ENCODE measurements at regions not wholly inside any gene's neighbourhood (a gene's known extent, or its start where the extent isn't known, plus 50 kb on each side); places are given as distances from the start of the nearest gene placed in this dataset.

DNA sequence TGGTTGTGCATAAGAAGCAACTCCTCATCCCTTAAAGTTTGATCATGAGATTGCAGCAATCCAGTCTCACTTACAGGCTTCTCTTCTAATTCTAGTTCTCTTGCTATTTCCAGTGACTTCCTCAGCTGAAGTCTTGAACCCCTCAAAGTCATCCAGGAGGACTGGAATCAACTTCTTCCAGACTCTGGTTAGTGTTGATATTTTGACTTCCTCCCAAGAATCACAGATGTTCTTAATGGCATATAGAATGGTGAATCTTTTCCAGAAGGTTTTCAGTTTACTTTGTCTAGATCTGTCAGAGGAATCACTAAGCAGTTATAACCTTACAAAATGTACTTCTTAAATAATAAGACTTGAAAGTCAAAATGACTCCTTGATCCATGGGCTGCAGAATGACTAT lies 81.3 kb upstream of the UBL3 start:
- DNase-seq (ENCODE audit: low spot score), result no peak
- no peak for FAIRE-seq

GRCh38 chr13:29929062-29929847 lies 78.8 kb upstream of the UBL3 start:
- DNase-seq (ENCODE audit: low spot score) (no peak), FAIRE-seq (no peak)

DNA sequence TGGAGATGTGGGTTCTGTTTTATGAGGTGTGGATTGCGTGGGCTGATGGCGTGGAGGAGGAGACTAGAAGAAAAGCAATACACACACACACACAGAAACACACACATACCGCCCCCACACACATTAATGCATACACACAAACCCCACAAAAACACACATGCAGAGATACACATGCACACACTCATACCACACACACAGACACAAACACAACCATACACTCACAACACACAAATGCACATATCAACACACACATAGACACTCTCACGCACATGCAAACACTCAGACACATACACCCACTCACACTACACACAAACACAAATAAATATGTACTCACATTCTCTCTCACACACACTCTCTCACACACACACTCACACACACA lies 75.7 kb upstream of the UBL3 start:
- FAIRE-seq (no peak), DNase-seq (ENCODE audit: low spot score) (no peak)

DNA sequence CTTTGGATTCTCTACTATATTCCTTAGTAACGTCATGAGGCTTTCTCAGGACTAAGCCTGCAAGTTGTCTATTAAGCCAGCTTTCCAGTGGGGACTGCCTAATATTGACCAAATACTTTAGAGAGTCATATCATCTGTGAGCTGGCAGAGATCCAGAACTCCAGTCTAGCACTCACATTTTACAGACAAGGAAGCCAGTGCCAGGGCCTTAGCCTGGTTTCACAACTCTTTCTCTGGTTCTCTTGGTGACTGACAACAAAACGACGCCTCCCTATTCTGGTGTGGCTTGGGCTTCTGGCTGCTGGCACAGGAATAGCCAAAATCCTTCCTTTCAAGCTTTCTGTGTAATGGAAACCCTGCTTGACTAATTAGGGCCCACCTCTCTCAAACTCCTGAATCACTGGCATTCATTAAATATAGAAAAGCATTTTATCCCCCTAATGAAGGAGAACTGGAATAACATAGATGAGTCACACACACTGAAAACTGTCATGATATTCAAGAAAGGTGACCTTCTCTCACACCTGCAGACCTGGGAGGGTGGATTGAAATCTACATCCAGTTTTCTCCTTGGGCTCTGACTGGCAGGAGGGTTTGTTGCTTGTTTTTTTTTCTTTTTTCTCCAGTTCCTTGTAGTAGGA lies 75.2 kb upstream of the UBL3 start:
- DNase-seq (ENCODE audit: low spot score), result peak; percentile 45

DNA sequence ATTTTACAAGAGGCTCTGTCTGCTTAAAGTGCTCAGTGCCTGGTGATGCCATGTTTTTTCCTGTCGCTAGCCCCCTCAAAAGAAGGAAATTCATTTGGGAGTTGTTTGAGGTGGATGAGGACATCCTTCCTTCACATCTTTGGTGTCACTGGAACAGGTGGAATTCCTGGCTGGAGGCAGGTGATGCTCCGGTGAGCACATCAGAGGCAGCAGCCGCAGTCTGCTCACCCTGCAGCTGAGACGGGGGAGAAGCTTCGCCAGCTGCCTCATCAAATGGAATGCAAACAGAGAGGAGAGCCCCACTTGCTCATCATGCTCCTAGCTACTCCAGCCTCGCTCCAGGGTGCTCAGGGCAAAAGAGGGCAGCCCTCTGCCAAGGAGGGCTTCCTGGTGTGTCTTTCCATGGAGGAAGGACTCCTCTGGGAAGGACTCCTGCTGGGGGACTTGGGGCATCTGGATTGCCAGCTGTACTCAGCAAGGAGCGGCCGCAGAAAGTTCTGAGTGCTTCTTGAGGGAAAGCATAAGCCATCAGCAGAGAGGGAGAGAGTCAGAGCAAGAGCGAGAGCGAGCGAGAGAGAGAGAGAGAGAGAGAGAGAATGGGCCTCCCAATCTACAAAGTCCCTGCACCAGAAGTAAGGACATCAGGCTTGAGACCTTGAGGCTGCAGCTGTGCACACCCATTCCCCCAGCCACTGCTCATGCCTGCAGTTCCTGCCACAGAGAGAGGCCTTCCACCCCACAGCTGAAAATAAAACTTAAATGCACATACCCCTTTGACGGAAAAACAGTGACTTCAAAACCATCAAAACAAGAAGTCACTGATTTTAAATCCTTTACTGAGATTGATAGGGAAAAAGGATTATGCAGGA lies 74.3 kb upstream of the UBL3 start:
- no peak for FAIRE-seq
- DNase-seq (ENCODE audit: low spot score), result peak; percentile 18

More for the DNA sequence above, 75.2 kb upstream of the UBL3 start:
- FAIRE-seq, result no peak

- peak; percentile 87 for DNase-seq (ENCODE audit: low spot score)
- no peak for FAIRE-seq
Observed at GRCh38 chr13:29923554-29924481, 73.4 kb upstream of the UBL3 start.

GRCh38 chr13:29922896-29923295 lies 72.5 kb upstream of the UBL3 start:
- FAIRE-seq, result no peak
- DNase-seq (ENCODE audit: low spot score), result peak; percentile 26

DNA sequence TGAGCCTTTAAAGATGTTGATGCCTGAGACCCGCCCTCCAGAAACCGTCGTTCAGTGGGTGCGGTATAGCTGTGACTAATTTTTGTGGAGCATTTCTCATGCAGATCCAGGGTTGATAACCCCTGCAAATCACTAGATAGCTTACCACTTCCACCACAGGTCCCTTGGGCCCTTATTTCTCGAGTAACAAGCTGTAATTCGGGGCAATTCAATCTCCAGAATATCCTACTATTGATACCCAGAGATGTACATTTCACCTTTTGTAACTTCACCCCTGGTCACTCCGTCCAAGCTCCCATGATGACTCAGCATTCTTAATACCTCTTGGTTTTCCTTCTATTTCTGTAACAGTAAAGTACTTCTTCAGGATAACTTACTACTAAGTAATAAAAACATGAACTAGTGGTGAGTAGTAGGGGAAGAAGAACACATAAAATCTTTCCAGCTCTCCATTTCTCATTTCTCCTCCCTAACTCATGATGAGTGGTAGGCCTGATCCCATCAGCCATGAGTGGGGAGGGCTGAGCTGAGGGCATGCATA lies 71.9 kb upstream of the UBL3 start:
- FAIRE-seq, result no peak

GRCh38 chr13:29921542-29921941 lies 71.1 kb upstream of the UBL3 start:
- DNase-seq (ENCODE audit: low spot score), result no peak
- no peak for FAIRE-seq

More for the DNA sequence above, 71.9 kb upstream of the UBL3 start:
- no peak for DNase-seq (ENCODE audit: low spot score)

GRCh38 chr13:29920025-29920643 lies 69.7 kb upstream of the UBL3 start:
- no peak for FAIRE-seq
- DNase-seq (ENCODE audit: low spot score), result no peak

DNA sequence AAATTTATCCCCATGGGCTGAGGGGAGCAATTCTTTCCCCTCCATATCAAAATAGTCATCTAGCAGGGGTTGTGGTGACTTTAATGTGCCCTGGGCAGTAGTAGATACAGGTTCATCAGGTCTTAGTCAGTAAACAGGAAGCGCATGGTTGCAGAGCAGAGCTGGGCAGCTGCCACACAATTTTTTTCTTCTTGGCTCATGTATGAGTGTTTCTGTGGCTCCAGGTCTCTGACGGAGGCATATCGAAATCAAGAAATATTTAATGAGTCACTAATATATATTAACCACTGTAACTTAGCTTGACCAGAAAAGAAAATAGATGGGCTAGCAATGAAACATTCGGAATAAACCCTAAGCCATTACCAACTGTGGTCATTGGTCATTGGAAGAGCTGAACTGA lies 68.4 kb upstream of the UBL3 start:
- FAIRE-seq (no peak), DNase-seq (ENCODE audit: low spot score) (no peak)

- DNase-seq (ENCODE audit: low spot score) (no peak), FAIRE-seq (no peak)
Observed at GRCh38 chr13:29917650-29918049, 67.2 kb upstream of the UBL3 start.

DNA sequence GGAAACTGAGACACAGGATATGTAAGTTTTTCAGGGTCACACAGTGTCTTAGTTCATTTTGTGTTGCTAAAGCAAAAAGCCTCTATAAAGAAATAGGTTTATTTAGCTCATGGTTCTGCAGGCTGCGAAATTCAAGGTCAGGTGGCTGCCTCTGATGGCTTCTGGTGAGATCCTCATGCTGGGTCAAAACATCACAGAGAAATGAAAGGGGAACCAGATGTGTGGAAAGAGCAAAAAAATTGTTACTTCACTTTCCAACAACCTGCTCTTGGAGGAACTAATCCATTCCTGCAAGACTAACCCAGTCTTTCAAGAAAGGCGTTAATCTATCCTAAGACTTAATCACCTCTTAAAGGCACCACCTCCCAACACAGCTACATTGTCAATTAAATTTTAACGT lies 64.2 kb upstream of the UBL3 start:
- DNase-seq (ENCODE audit: low spot score) (no peak), FAIRE-seq (no peak)

DNA sequence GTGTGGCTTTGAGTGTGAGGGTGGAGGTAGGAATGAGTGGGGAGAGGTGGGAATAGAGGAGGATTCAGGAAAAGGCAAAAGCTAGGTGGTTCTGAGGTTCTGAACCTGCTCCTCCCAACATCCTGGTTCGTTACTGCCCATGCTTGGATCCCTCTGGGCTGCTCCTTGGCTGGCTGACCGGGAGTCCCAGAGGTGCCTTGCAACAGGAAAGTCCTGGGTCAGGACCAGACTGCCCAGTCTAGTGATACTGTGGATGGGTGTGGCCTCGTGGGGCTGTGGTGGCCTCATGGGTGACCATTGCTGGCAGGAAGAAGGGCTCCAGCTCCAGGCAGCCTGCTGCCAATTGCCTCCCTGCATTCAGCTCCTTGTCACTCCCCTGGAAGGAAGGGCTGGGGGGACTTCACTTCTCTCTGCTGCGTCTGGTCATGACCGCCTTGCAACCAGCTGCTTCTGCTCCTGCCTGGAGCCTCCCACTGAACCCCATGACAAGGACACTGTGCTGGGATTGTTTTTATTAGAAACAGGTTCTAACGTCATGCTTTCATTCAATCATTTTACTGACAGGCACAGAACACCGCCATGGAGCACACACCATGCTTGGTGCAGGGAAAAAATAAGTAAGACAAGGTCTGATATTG lies 61.5 kb upstream of the UBL3 start:
- no peak for FAIRE-seq

DNA sequence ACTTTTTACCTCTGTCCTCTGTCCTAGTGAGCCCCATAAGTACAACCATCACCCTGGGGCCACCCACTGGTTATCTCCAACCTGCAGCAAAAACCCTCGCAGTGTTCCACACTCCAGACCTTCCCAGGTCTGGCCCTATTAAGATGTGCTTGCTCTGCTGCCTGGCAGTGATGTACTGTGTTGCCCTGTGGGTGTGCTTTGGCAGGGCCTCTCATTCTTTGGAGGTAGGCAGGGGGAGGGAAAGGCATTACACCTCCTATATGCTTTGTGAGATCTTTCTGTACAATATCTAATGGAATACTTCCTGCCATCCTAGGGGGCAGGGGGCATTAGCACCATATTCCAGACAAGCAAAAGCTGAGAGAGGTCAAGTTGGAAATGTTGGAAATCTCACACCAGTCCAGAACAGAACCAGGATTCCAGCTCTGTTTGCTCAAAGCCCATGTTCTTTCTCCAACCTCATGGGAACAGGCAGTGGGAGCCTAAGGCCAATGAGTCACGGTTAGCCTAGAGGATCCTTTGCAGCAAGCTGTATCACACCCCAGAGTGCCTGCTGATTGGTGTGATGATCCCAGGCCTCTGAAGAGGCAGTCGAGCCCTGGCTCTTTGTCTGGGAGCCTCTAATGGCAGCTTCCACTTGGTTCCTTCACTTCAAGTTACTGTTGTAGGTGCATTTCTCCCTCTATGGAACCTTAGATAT lies 59.7 kb upstream of the UBL3 start:
- DNase-seq (ENCODE audit: low spot score) (no peak), FAIRE-seq (no peak)

More for the DNA sequence above, 61.5 kb upstream of the UBL3 start:
- DNase-seq (ENCODE audit: low spot score), result no peak

DNA sequence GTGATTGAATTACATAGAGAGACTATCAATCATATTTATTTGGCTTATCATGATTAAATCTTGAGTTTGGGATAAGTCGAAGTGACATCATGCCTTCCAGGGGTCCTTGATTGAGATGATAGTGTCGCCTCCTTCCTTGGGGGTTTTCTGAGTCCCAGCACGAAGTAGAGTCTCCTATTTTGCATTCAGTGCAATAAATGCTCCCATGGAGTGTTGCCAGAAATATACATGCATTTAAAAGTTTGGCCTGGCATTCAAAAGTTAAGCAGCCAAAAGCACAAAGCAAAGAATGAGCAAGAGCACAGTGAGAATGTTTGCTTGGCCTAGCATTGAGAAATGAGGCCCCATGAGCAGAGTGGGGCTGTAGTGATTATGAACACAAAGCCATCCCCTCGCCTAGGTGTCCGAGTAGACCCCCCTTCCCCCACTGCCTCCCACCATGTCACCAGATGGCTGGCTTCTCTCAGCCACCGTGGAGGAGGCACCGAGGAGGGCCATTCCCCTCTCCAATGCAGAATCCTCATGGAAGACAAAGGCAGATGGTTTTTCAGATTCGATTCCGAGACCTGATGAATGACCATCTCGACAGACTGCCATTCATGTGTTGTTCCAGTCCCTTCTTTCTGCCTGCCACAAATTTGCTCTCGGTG lies 58.8 kb upstream of the UBL3 start:
- DNase-seq (ENCODE audit: low spot score), result no peak
- FAIRE-seq, result no peak

GRCh38 chr13:29908416-29909080 lies 58.1 kb upstream of the UBL3 start:
- peak; percentile 38 for DNase-seq (ENCODE audit: low spot score)

GRCh38 chr13:29907670-29908069 lies 57.3 kb upstream of the UBL3 start:
- DNase-seq (ENCODE audit: low spot score) (no peak), FAIRE-seq (no peak)

More at GRCh38 chr13:29908416-29909080, 58.1 kb upstream of the UBL3 start:
- FAIRE-seq, result no peak

Measured in urothelium cell line (cell line).